Gastrocnemius medialis (tissue), 4 donors: ENCODE measurements at regions not wholly inside any gene's neighbourhood (a gene's known extent, or its start where the extent isn't known, plus 50 kb on each side); places are given as distances from the start of the nearest gene placed in this dataset.

Experiments used
- POLR2A ChIP-seq, 2 donors: fragments of 450-650 bp; IDR thresholded peaks; one replicate each; pipeline ENCODE4 v1.6.1; 2017; ENCODE audit warnings: antibody characterized with exemption in 2 of 2, mild to moderate bottlenecking in 2 of 2, moderate library complexity in 2 of 2
- TF ChIP-seq, protein P1 (sequence below), 5 experiments: fragments of 450-650 bp in 3 of 5; fragments of 200-600 bp in 2 of 5; sonication (generic) in 2 of 5; IDR thresholded peaks in 4 of 5; conservative IDR thresholded peaks in 1 of 5; 1 replicate in 4 of 5; 2 replicates in 1 of 5; pipeline ENCODE4 v1.5.1; 2016 to 2019; ENCODE audit warnings: antibody characterized with exemption in 5 of 5, mild to moderate bottlenecking in 3 of 5, moderate library complexity in 3 of 5

DNA sequence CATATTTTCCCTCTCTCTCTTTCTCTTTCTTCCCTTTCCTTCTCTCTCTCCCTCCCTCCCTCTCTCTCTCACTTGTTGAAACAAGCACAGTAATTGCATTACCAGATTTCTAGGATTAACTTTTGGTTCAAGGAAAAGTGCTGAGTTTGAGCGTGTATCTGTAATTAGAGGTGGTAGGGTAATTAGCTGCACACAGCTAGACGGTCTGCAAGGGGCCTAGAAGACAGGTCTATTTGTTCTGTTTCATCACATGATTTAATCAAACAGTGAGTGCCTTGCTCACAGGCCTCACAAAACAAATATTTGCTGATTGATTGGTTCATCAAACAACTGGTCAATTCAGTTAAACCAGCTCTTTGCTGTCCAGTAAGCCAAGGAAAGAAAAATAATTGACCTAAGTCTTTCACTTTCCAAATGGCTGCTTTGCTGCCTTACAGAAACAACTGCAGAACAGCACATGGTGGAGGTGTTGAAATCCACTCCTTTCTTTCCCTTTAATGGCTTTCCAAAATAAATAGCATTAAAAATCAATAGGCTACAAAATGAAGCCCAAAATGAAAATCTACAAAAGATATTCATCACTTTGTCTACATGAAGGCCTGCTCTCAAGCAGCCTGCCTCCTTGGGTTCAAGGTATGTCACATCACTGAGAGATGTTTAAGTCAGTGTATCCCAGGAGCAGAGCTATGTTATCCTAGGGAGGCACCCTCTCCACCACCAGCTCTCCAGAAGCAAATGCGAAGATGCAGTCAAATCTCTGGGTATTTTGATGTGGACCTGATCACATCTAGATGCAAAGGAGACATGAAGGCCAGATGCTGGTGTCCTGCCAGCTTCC lies 264.4 kb upstream of the SIX2 start:
- TF ChIP-seq, protein P1, sequence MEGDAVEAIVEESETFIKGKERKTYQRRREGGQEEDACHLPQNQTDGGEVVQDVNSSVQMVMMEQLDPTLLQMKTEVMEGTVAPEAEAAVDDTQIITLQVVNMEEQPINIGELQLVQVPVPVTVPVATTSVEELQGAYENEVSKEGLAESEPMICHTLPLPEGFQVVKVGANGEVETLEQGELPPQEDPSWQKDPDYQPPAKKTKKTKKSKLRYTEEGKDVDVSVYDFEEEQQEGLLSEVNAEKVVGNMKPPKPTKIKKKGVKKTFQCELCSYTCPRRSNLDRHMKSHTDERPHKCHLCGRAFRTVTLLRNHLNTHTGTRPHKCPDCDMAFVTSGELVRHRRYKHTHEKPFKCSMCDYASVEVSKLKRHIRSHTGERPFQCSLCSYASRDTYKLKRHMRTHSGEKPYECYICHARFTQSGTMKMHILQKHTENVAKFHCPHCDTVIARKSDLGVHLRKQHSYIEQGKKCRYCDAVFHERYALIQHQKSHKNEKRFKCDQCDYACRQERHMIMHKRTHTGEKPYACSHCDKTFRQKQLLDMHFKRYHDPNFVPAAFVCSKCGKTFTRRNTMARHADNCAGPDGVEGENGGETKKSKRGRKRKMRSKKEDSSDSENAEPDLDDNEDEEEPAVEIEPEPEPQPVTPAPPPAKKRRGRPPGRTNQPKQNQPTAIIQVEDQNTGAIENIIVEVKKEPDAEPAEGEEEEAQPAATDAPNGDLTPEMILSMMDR (IDR thresholded peaks at IDR 0.05 in 4 of 5, conservative IDR thresholded peaks at IDR 0.05 in 1 of 5) = no peak
- TF ChIP-seq POLR2A (IDR thresholded peaks at IDR 0.05) = no peak
